ENCODE measurements at regions not wholly inside any gene's neighbourhood (a gene's known extent, or its start where the extent isn't known, plus 50 kb on each side); places are given as distances from the start of the nearest gene placed in this dataset.

GRCh38 chr5:3145641-3146040 is 394.2 kb upstream of the IRX2 start:
- H3K4me3 ChIP-seq (ENCODE audit: low read length in 3 of 3), result no peak overlapping the region
- H3K27me3 ChIP-seq (ENCODE audit: control insufficient read depth in 3 of 3, insufficient read depth in 3 of 3, low read length in 3 of 3), result peaks cover 0 to 2% (median 0%) of the 10 kb centered on the region in 3 donors
- H3K36me3 ChIP-seq (ENCODE audit: control insufficient read depth in 3 of 3, insufficient read depth in 3 of 3, low read length in 3 of 3), result no peaks in the 10 kb centered on the region
- no peak overlapping the region for H3K9ac ChIP-seq (ENCODE audit: low read depth in 1 of 3, low read length in 3 of 3)
- no peaks in the 10 kb centered on the region for H3K4me1 ChIP-seq (ENCODE audit: control insufficient read depth in 3 of 3, insufficient read depth in 3 of 3, low read length in 3 of 3)
- H3K27ac ChIP-seq (ENCODE audit: low read depth, low read length), result no peak overlapping the region
- no peaks in the 10 kb centered on the region for H3K9me3 ChIP-seq (ENCODE audit: control insufficient read depth in 3 of 3, low read length in 3 of 3)

- Histone ChIP-seq H3K9me3 (ENCODE audit: control insufficient read depth in 3 of 3, low read length in 3 of 3) (no peaks in the 10 kb centered on the region), H3K4me3 (ENCODE audit: low read length in 3 of 3) (no peak overlapping the region), H3K4me1 (ENCODE audit: control insufficient read depth in 3 of 3, insufficient read depth in 3 of 3, low read length in 3 of 3) (no peaks in the 10 kb centered on the region), H3K36me3 (ENCODE audit: control insufficient read depth in 3 of 3, insufficient read depth in 3 of 3, low read length in 3 of 3) (no peaks in the 10 kb centered on the region), H3K9ac (ENCODE audit: low read depth in 1 of 3, low read length in 3 of 3) (no peak overlapping the region), H3K27ac (ENCODE audit: low read depth, low read length) (no peak overlapping the region), H3K27me3 (ENCODE audit: control insufficient read depth in 3 of 3, insufficient read depth in 3 of 3, low read length in 3 of 3) (no peaks in the 10 kb centered on the region)
Measured at GRCh38 chr5:3143382-3143781, 391.9 kb upstream of the IRX2 start.

- H3K36me3 ChIP-seq (ENCODE audit: control insufficient read depth in 3 of 3, insufficient read depth in 3 of 3, low read length in 3 of 3), result no peaks in the 10 kb centered on the region
- no peaks in the 10 kb centered on the region for H3K27me3 ChIP-seq (ENCODE audit: control insufficient read depth in 3 of 3, insufficient read depth in 3 of 3, low read length in 3 of 3)
- no peaks in the 10 kb centered on the region for H3K9me3 ChIP-seq (ENCODE audit: control insufficient read depth in 3 of 3, low read length in 3 of 3)
- no peak overlapping the region for H3K4me3 ChIP-seq (ENCODE audit: low read length in 3 of 3)
- no peak overlapping the region for H3K27ac ChIP-seq (ENCODE audit: low read depth, low read length)
- H3K4me1 ChIP-seq (ENCODE audit: control insufficient read depth in 3 of 3, insufficient read depth in 3 of 3, low read length in 3 of 3), result no peaks in the 10 kb centered on the region
- H3K9ac ChIP-seq (ENCODE audit: low read depth in 1 of 3, low read length in 3 of 3), result no peak overlapping the region
Measured at GRCh38 chr5:3142261-3143027, 391.0 kb upstream of the IRX2 start.

GRCh38 chr5:3140117-3140516 is 388.6 kb upstream of the IRX2 start:
- Histone ChIP-seq H3K36me3 (ENCODE audit: control insufficient read depth in 3 of 3, insufficient read depth in 3 of 3, low read length in 3 of 3) (no peaks in the 10 kb centered on the region), H3K27me3 (ENCODE audit: control insufficient read depth in 3 of 3, insufficient read depth in 3 of 3, low read length in 3 of 3) (no peaks in the 10 kb centered on the region), H3K9ac (ENCODE audit: low read depth in 1 of 3, low read length in 3 of 3) (no peak overlapping the region)

GRCh38 chr5:3139499-3139931 is 388.0 kb upstream of the IRX2 start:
- no peaks in the 10 kb centered on the region for H3K4me1 ChIP-seq (ENCODE audit: control insufficient read depth in 3 of 3, insufficient read depth in 3 of 3, low read length in 3 of 3)
- no peaks in the 10 kb centered on the region for H3K9me3 ChIP-seq (ENCODE audit: control insufficient read depth in 3 of 3, low read length in 3 of 3)
- no peaks in the 10 kb centered on the region for H3K27me3 ChIP-seq (ENCODE audit: control insufficient read depth in 3 of 3, insufficient read depth in 3 of 3, low read length in 3 of 3)
- H3K4me3 ChIP-seq (ENCODE audit: low read length in 3 of 3), result no peak overlapping the region
- no peak overlapping the region for H3K9ac ChIP-seq (ENCODE audit: low read depth in 1 of 3, low read length in 3 of 3)
- H3K36me3 ChIP-seq (ENCODE audit: control insufficient read depth in 3 of 3, insufficient read depth in 3 of 3, low read length in 3 of 3), result no peaks in the 10 kb centered on the region
- no peak overlapping the region for H3K27ac ChIP-seq (ENCODE audit: low read depth, low read length)

More at GRCh38 chr5:3140117-3140516, 388.6 kb upstream of the IRX2 start:
- Histone ChIP-seq H3K4me3 (ENCODE audit: low read length in 3 of 3) (no peak overlapping the region), H3K4me1 (ENCODE audit: control insufficient read depth in 3 of 3, insufficient read depth in 3 of 3, low read length in 3 of 3) (no peaks in the 10 kb centered on the region), H3K9me3 (ENCODE audit: control insufficient read depth in 3 of 3, low read length in 3 of 3) (no peaks in the 10 kb centered on the region), H3K27ac (ENCODE audit: low read depth, low read length) (no peak overlapping the region)

- Histone ChIP-seq H3K27ac (ENCODE audit: low read depth, low read length) (no peak overlapping the region), H3K9me3 (ENCODE audit: control insufficient read depth in 3 of 3, low read length in 3 of 3) (no peaks in the 10 kb centered on the region), H3K36me3 (ENCODE audit: control insufficient read depth in 3 of 3, insufficient read depth in 3 of 3, low read length in 3 of 3) (no peaks in the 10 kb centered on the region), H3K27me3 (ENCODE audit: control insufficient read depth in 3 of 3, insufficient read depth in 3 of 3, low read length in 3 of 3) (peaks cover 0 to 12% (median 0%) of the 10 kb centered on the region in 3 donors), H3K9ac (ENCODE audit: low read depth in 1 of 3, low read length in 3 of 3) (no peak overlapping the region), H3K4me1 (ENCODE audit: control insufficient read depth in 3 of 3, insufficient read depth in 3 of 3, low read length in 3 of 3) (no peaks in the 10 kb centered on the region), H3K4me3 (ENCODE audit: low read length in 3 of 3) (no peak overlapping the region)
Measured at GRCh38 chr5:3131161-3131560, 379.7 kb upstream of the IRX2 start.

GRCh38 chr5:3129252-3129651 is 377.8 kb upstream of the IRX2 start:
- Histone ChIP-seq H3K36me3 (ENCODE audit: control insufficient read depth in 3 of 3, insufficient read depth in 3 of 3, low read length in 3 of 3) (no peaks in the 10 kb centered on the region), H3K9ac (ENCODE audit: low read depth in 1 of 3, low read length in 3 of 3) (no peak overlapping the region), H3K4me1 (ENCODE audit: control insufficient read depth in 3 of 3, insufficient read depth in 3 of 3, low read length in 3 of 3) (no peaks in the 10 kb centered on the region), H3K4me3 (ENCODE audit: low read length in 3 of 3) (no peak overlapping the region), H3K27me3 (ENCODE audit: control insufficient read depth in 3 of 3, insufficient read depth in 3 of 3, low read length in 3 of 3) (peaks cover 0 to 12% (median 0%) of the 10 kb centered on the region in 3 donors), H3K9me3 (ENCODE audit: control insufficient read depth in 3 of 3, low read length in 3 of 3) (no peaks in the 10 kb centered on the region), H3K27ac (ENCODE audit: low read depth, low read length) (no peak overlapping the region)

GRCh38 chr5:3127423-3127911 is 376.0 kb upstream of the IRX2 start:
- Histone ChIP-seq H3K4me1 (ENCODE audit: control insufficient read depth in 3 of 3, insufficient read depth in 3 of 3, low read length in 3 of 3) (no peaks in the 10 kb centered on the region), H3K9ac (ENCODE audit: low read depth in 1 of 3, low read length in 3 of 3) (no peak overlapping the region), H3K27ac (ENCODE audit: low read depth, low read length) (no peak overlapping the region), H3K36me3 (ENCODE audit: control insufficient read depth in 3 of 3, insufficient read depth in 3 of 3, low read length in 3 of 3) (no peaks in the 10 kb centered on the region), H3K4me3 (ENCODE audit: low read length in 3 of 3) (no peak overlapping the region), H3K9me3 (ENCODE audit: control insufficient read depth in 3 of 3, low read length in 3 of 3) (no peaks in the 10 kb centered on the region), H3K27me3 (ENCODE audit: control insufficient read depth in 3 of 3, insufficient read depth in 3 of 3, low read length in 3 of 3) (peaks cover 0 to 12% (median 0%) of the 10 kb centered on the region in 3 donors)

GRCh38 chr5:3126639-3127038 is 375.2 kb upstream of the IRX2 start:
- H3K9ac ChIP-seq (ENCODE audit: low read depth in 1 of 3, low read length in 3 of 3), result no peak overlapping the region
- H3K27ac ChIP-seq (ENCODE audit: low read depth, low read length), result no peak overlapping the region

GRCh38 chr5:3124410-3124809 is 372.9 kb upstream of the IRX2 start:
- no peaks in the 10 kb centered on the region for H3K9me3 ChIP-seq (ENCODE audit: control insufficient read depth in 3 of 3, low read length in 3 of 3)
- no peak overlapping the region for H3K9ac ChIP-seq (ENCODE audit: low read depth in 1 of 3, low read length in 3 of 3)
- peaks cover 14 to 26% (median 20%) of the 10 kb centered on the region in 3 donors for H3K27me3 ChIP-seq (ENCODE audit: control insufficient read depth in 3 of 3, insufficient read depth in 3 of 3, low read length in 3 of 3)
- no peak overlapping the region for H3K27ac ChIP-seq (ENCODE audit: low read depth, low read length)
- no peak overlapping the region for H3K4me3 ChIP-seq (ENCODE audit: low read length in 3 of 3)
- H3K36me3 ChIP-seq (ENCODE audit: control insufficient read depth in 3 of 3, insufficient read depth in 3 of 3, low read length in 3 of 3), result no peaks in the 10 kb centered on the region
- no peaks in the 10 kb centered on the region for H3K4me1 ChIP-seq (ENCODE audit: control insufficient read depth in 3 of 3, insufficient read depth in 3 of 3, low read length in 3 of 3)

More at GRCh38 chr5:3126639-3127038, 375.2 kb upstream of the IRX2 start:
- Histone ChIP-seq H3K9me3 (ENCODE audit: control insufficient read depth in 3 of 3, low read length in 3 of 3) (no peaks in the 10 kb centered on the region), H3K4me1 (ENCODE audit: control insufficient read depth in 3 of 3, insufficient read depth in 3 of 3, low read length in 3 of 3) (no peaks in the 10 kb centered on the region), H3K36me3 (ENCODE audit: control insufficient read depth in 3 of 3, insufficient read depth in 3 of 3, low read length in 3 of 3) (no peaks in the 10 kb centered on the region), H3K4me3 (ENCODE audit: low read length in 3 of 3) (no peak overlapping the region), H3K27me3 (ENCODE audit: control insufficient read depth in 3 of 3, insufficient read depth in 3 of 3, low read length in 3 of 3) (peaks cover 0 to 14% (median 3%) of the 10 kb centered on the region in 3 donors)

All from skeletal muscle tissue (tissue), 3 donors.